Right cardiac atrium (tissue), 5 donors: ENCODE measurements at regions not wholly inside any gene's neighbourhood (a gene's known extent, or its start where the extent isn't known, plus 50 kb on each side); places are given as distances from the start of the nearest gene placed in this dataset.
A peak's percentile ranks its signal among the peaks of the same experiment; 100 is the strongest.

Source experiments
- ATAC-seq, 2 donors: fragments of 200-7000 bp; cut with Tn5 transposase; one replicate each; pipeline versions ENCODE4 v1.8.0 to v1.9.1; 2020; ENCODE audit warnings: moderate library complexity in 2 of 2, mild to moderate bottlenecking in 1 of 2
- DNase-seq, 3 donors: peaks; one replicate each; pipeline ENCODE4 v3.0.0-alpha.2; 2020
- H3K27ac ChIP-seq: one replicate; pipeline ENCODE4 v1.5.1; 2013; ENCODE audit warnings: mild to moderate bottlenecking, low read length, control low read depth, moderate library complexity
- H3K27me3 ChIP-seq: one replicate; pipeline ENCODE4 v1.6.1; 2013; ENCODE audit not compliant: control insufficient read depth, insufficient read depth
- H3K4me1 ChIP-seq: one replicate; pipeline ENCODE4 v1.6.1; 2013; ENCODE audit warnings: low read length; ENCODE audit not compliant: control insufficient read depth, insufficient read depth
- H3K4me3 ChIP-seq: one replicate; pipeline ENCODE4 v1.5.1; 2013; ENCODE audit warnings: low read length, control low read depth
- H3K9me3 ChIP-seq: one replicate; pipeline ENCODE4 v1.6.1; 2013; ENCODE audit warnings: low read length; ENCODE audit not compliant: control insufficient read depth
- WGBS: extraction: QIAGEN DNeasy Blood & Tissue Kit; methylation state at CpG from one replicate; pipeline ENCODE4 v1.1.7; 2013; 5-methylcytosine and 5-hydroxymethylcytosine counted together
- intact Hi-C, 4 donors: fragments of 100-400 bp; cut with DNase I; formaldehyde crosslinking; loops; one replicate each; pipeline versions ENCODE4 v1.11.0 to v1.14.0; 2022 to 2023
- donor health status: healthy with polysubstance abuse.
- donor health status: DM: no; HTN: yes; CAD: no.
- donor health status: DM: no; HTN: no; CAD: no.
- donor health status: DM: no; HTN: yes; CAD: no; lungs with severe emphysema.
- donor health status: DM: yes; HTN: yes; CAD: no.

- DNase-seq = no peak
- Histone ChIP-seq H3K27me3 (no peaks in the 10 kb centered on the region), H3K4me3 (no peak overlapping the region), H3K4me1 (no peaks in the 10 kb centered on the region), H3K27ac (no peak overlapping the region), H3K9me3 (no peaks in the 10 kb centered on the region)
- intact Hi-C loops = no loop called here
- ATAC-seq = no peak
These were observed 409.8 kb downstream of the MAN2A1 start for GRCh38 chr5:110099572-110099971.

GRCh38 chr5:110103081-110103480, 413.4 kb downstream of the MAN2A1 start:
- Histone ChIP-seq H3K27ac (no peak overlapping the region), H3K4me1 (no peaks in the 10 kb centered on the region), H3K27me3 (no peaks in the 10 kb centered on the region), H3K9me3 (no peaks in the 10 kb centered on the region), H3K4me3 (no peak overlapping the region)
- ATAC-seq = no peak
- WGBS = 89% methylated on average over 1 of the region's 1 CpG
- intact Hi-C loops = no loop called here
- no peak for DNase-seq

- Histone ChIP-seq H3K4me1 (no peaks in the 10 kb centered on the region), H3K27me3 (no peaks in the 10 kb centered on the region), H3K27ac (no peak overlapping the region), H3K9me3 (no peaks in the 10 kb centered on the region), H3K4me3 (no peak overlapping the region)
- intact Hi-C loops = no loop called here
- 75% methylated on average over 13 of the region's 13 CpGs for WGBS
- ATAC-seq (no peak), DNase-seq (no peak)
These were observed 414.5 kb downstream of the MAN2A1 start for GRCh38 chr5:110104060-110104725.

GRCh38 chr5:110104726-110105669, 415.3 kb downstream of the MAN2A1 start:
- Histone ChIP-seq H3K9me3 (no peaks in the 10 kb centered on the region), H3K27ac (no peak overlapping the region), H3K4me1 (no peaks in the 10 kb centered on the region), H3K4me3 (no peak overlapping the region), H3K27me3 (no peaks in the 10 kb centered on the region)
- ATAC-seq (no peak), DNase-seq (no peak)
- 56% methylated on average over 4 of the region's 4 CpGs for WGBS
- intact Hi-C loops = no loop called here

GRCh38 chr5:110105692-110106091, 416.0 kb downstream of the MAN2A1 start:
- H3K4me1 ChIP-seq = no peaks in the 10 kb centered on the region
- 41% methylated on average over 2 of the region's 2 CpGs for WGBS
- peak; percentile 36 to 63 for ATAC-seq
- H3K27me3 ChIP-seq = no peaks in the 10 kb centered on the region
- DNase-seq = no peak
- H3K27ac ChIP-seq = no peak overlapping the region
- intact Hi-C loops = no loop called here
- H3K4me3 ChIP-seq = no peak overlapping the region
- no peaks in the 10 kb centered on the region for H3K9me3 ChIP-seq

GRCh38 chr5:110106750-110107149, 417.0 kb downstream of the MAN2A1 start:
- ATAC-seq (no peak), DNase-seq (no peak)
- no peak overlapping the region for H3K4me3 ChIP-seq
- no peaks in the 10 kb centered on the region for H3K9me3 ChIP-seq
- H3K27ac ChIP-seq = no peak overlapping the region
- intact Hi-C loops = no loop called here
- H3K4me1 ChIP-seq = no peaks in the 10 kb centered on the region
- 93% methylated on average over 1 of the region's 1 CpG for WGBS
- no peaks in the 10 kb centered on the region for H3K27me3 ChIP-seq

- H3K27me3 ChIP-seq = no peaks in the 10 kb centered on the region
- ATAC-seq = no peak
- H3K27ac ChIP-seq = no peak overlapping the region
- no peak overlapping the region for H3K4me3 ChIP-seq
- H3K4me1 ChIP-seq = no peaks in the 10 kb centered on the region
- intact Hi-C loops = no loop called here
- DNase-seq = no peak
- 71% methylated on average over 3 of the region's 4 CpGs for WGBS
- H3K9me3 ChIP-seq = no peaks in the 10 kb centered on the region
These were observed 418.8 kb downstream of the MAN2A1 start for GRCh38 chr5:110108520-110108919.

GRCh38 chr5:110109667-110110066, 419.9 kb downstream of the MAN2A1 start:
- H3K9me3 ChIP-seq = no peaks in the 10 kb centered on the region
- DNase-seq = no peak
- H3K27me3 ChIP-seq = no peaks in the 10 kb centered on the region
- H3K27ac ChIP-seq = no peak overlapping the region
- H3K4me3 ChIP-seq = no peak overlapping the region
- ATAC-seq = no peak
- H3K4me1 ChIP-seq = no peaks in the 10 kb centered on the region
- intact Hi-C loops = no loop called here
- 66% methylated on average over 3 of the region's 3 CpGs for WGBS

GRCh38 chr5:110112348-110112747, 422.6 kb downstream of the MAN2A1 start:
- intact Hi-C loops = no loop called here
- Histone ChIP-seq H3K4me3 (no peak overlapping the region), H3K4me1 (peaks cover 1% of the 10 kb centered on the region), H3K27ac (no peak overlapping the region), H3K9me3 (no peaks in the 10 kb centered on the region), H3K27me3 (no peaks in the 10 kb centered on the region)
- DNase-seq (no peak), ATAC-seq (no peak)

GRCh38 chr5:110115503-110115902, 425.8 kb downstream of the MAN2A1 start:
- WGBS = 81% methylated on average over 3 of the region's 3 CpGs
- Histone ChIP-seq H3K9me3 (no peaks in the 10 kb centered on the region), H3K4me3 (no peak overlapping the region), H3K27me3 (no peaks in the 10 kb centered on the region), H3K27ac (no peak overlapping the region), H3K4me1 (peaks cover 1% of the 10 kb centered on the region)
- DNase-seq (no peak), ATAC-seq (no peak)
- intact Hi-C loops = no loop called here

GRCh38 chr5:110116539-110116938, 426.8 kb downstream of the MAN2A1 start:
- Histone ChIP-seq H3K4me3 (no peak overlapping the region), H3K27me3 (no peaks in the 10 kb centered on the region), H3K9me3 (no peaks in the 10 kb centered on the region), H3K27ac (no peak overlapping the region), H3K4me1 (peaks cover 1% of the 10 kb centered on the region)
- no peak for DNase-seq
- ATAC-seq = no peak
- 81% methylated on average over 1 of the region's 1 CpG for WGBS
- intact Hi-C loops = no loop called here
